ENCODE measurements at regions not wholly inside any gene's neighbourhood (a gene's known extent, or its start where the extent isn't known, plus 50 kb on each side); places are given as distances from the start of the nearest gene placed in this dataset.

GRCh38 chr3:175969456-175969855 lies 1110.3 kb downstream of the NAALADL2 start:
- no peaks in the 10 kb centered on the region for H3K36me3 ChIP-seq (replicated peaks in 1 of 2)
- no peak overlapping the region for H3K4me3 ChIP-seq
- H3K4me1 ChIP-seq (replicated peaks in 1 of 2) = no peaks in the 10 kb centered on the region
- DNase-seq = no peak
- intact Hi-C loops (cut with DNase I) = no loop called here
- no peak overlapping the region for H3K27ac ChIP-seq
- 78 to 85% (median 79%) methylated on average over 3 of the region's 3 CpGs for WGBS, 4 donors
- TF ChIP-seq POLR2A (IDR thresholded peaks at IDR 0.05) = no peak
- no peak for TF ChIP-seq CTCF (IDR thresholded peaks at IDR 0.05)
- no peaks in the 10 kb centered on the region for H3K27me3 ChIP-seq
- no peaks in the 10 kb centered on the region for H3K9me3 ChIP-seq (replicated peaks in 1 of 3)

- TF ChIP-seq CTCF (IDR thresholded peaks at IDR 0.05) = no peak
- TF ChIP-seq POLR2A (IDR thresholded peaks at IDR 0.05) = no peak
- Histone ChIP-seq H3K27me3 (no peaks in the 10 kb centered on the region), H3K9me3 (replicated peaks in 1 of 3) (no peaks in the 10 kb centered on the region), H3K4me1 (replicated peaks in 1 of 2) (no peaks in the 10 kb centered on the region), H3K4me3 (no peak overlapping the region), H3K27ac (no peak overlapping the region), H3K36me3 (replicated peaks in 1 of 2) (no peaks in the 10 kb centered on the region)
- no peak for DNase-seq
- WGBS, 4 donors = 29 to 53% (median 39%) methylated on average over 1 of the region's 1 CpG
- intact Hi-C loops (cut with DNase I) = no loop called here
These were observed 1105.9 kb downstream of the NAALADL2 start for GRCh38 chr3:175965036-175965435.

GRCh38 chr3:175957427-175957826 lies 1098.3 kb downstream of the NAALADL2 start:
- no peak overlapping the region for H3K27ac ChIP-seq
- no peaks in the 10 kb centered on the region for H3K36me3 ChIP-seq (replicated peaks in 1 of 2)
- TF ChIP-seq POLR2A (IDR thresholded peaks at IDR 0.05) = no peak
- TF ChIP-seq CTCF (IDR thresholded peaks at IDR 0.05) = no peak
- intact Hi-C loops (cut with DNase I) = no loop called here
- no peaks in the 10 kb centered on the region for H3K4me1 ChIP-seq (replicated peaks in 1 of 2)
- whole genome bisulfite sequencing, 4 donors = 32 to 77% (median 57%) methylated on average over 1 of the region's 1 CpG
- no peak for DNase-seq
- no peaks in the 10 kb centered on the region for H3K9me3 ChIP-seq (replicated peaks in 1 of 3)
- no peak overlapping the region for H3K4me3 ChIP-seq
- H3K27me3 ChIP-seq = no peaks in the 10 kb centered on the region

- DNase-seq = no peak
- 59 to 75% (median 65%) methylated on average over 3 of the region's 3 CpGs for WGBS, 4 donors
- intact Hi-C loops (cut with DNase I) = no loop called here
- Histone ChIP-seq H3K27ac (no peak overlapping the region), H3K4me3 (no peak overlapping the region), H3K27me3 (no peaks in the 10 kb centered on the region), H3K9me3 (replicated peaks in 1 of 3) (no peaks in the 10 kb centered on the region), H3K36me3 (replicated peaks in 1 of 2) (no peaks in the 10 kb centered on the region), H3K4me1 (replicated peaks in 1 of 2) (no peaks in the 10 kb centered on the region)
- TF ChIP-seq CTCF (IDR thresholded peaks at IDR 0.05) (no peak), POLR2A (IDR thresholded peaks at IDR 0.05) (no peak)
These were observed 1097.8 kb downstream of the NAALADL2 start for GRCh38 chr3:175956964-175957363.
